Stomach smooth muscle (tissue), 2 donors: ENCODE measurements at regions not wholly inside any gene's neighbourhood (a gene's known extent, or its start where the extent isn't known, plus 50 kb on each side); places are given as distances from the start of the nearest gene placed in this dataset.

Experiments
- H3K27ac ChIP-seq: one replicate; pipeline ENCODE4 v1.7.0; 2013; ENCODE audit warnings: mild to moderate bottlenecking, low read length, inconsistent platforms
- H3K27me3 ChIP-seq, 2 donors: one replicate each; pipeline ENCODE4 v1.7.0; 2013; ENCODE audit warnings: low read length in 2 of 2; ENCODE audit not compliant: insufficient read depth in 2 of 2, control insufficient read depth in 1 of 2
- H3K36me3 ChIP-seq, 2 donors: one replicate each; pipeline ENCODE4 v1.7.0; 2013; ENCODE audit warnings: low read length in 2 of 2; ENCODE audit not compliant: control insufficient read depth in 2 of 2, insufficient read depth in 2 of 2
- H3K4me1 ChIP-seq: one replicate; pipeline ENCODE4 v1.7.0; 2013; ENCODE audit warnings: low read length; ENCODE audit not compliant: control insufficient read depth, insufficient read depth
- H3K4me3 ChIP-seq, 2 donors: one replicate each; pipeline ENCODE4 v1.7.0; 2013; ENCODE audit warnings: low read length in 2 of 2
- H3K9ac ChIP-seq, 2 donors: one replicate each; pipeline ENCODE4 v1.7.0; 2013; ENCODE audit warnings: low read length in 2 of 2, mild to moderate bottlenecking in 1 of 2
- H3K9me3 ChIP-seq, 2 donors: one replicate each; pipeline ENCODE4 v1.7.0; 2013; ENCODE audit warnings: low read length in 2 of 2; ENCODE audit not compliant: control insufficient read depth in 2 of 2
- donor health status: healthy.
- donor health status: Pancreatic carcinoma.

GRCh38 chr11:15901790-15902189 is 454.6 kb downstream of the SOX6 start:
- Histone ChIP-seq H3K4me1 (no peaks in the 10 kb centered on the region), H3K27ac (no peak overlapping the region), H3K36me3 (no peaks in the 10 kb centered on the region), H3K4me3 (no peak overlapping the region), H3K27me3 (no peaks in the 10 kb centered on the region), H3K9me3 (no peaks in the 10 kb centered on the region), H3K9ac (no peak overlapping the region)

- Histone ChIP-seq H3K27ac (no peak overlapping the region), H3K4me3 (no peak overlapping the region), H3K9ac (no peak overlapping the region), H3K27me3 (no peaks in the 10 kb centered on the region), H3K36me3 (no peaks in the 10 kb centered on the region), H3K4me1 (no peaks in the 10 kb centered on the region), H3K9me3 (no peaks in the 10 kb centered on the region)
Observed at GRCh38 chr11:15903246-15903645, 453.1 kb downstream of the SOX6 start.

- H3K4me1 ChIP-seq = no peaks in the 10 kb centered on the region
- H3K27ac ChIP-seq = no peak overlapping the region
- H3K4me3 ChIP-seq = no peak overlapping the region
- H3K9me3 ChIP-seq = no peaks in the 10 kb centered on the region
- no peaks in the 10 kb centered on the region for H3K36me3 ChIP-seq
- no peak overlapping the region for H3K9ac ChIP-seq
- H3K27me3 ChIP-seq = no peaks in the 10 kb centered on the region
Observed at GRCh38 chr11:15905366-15906104, 450.8 kb downstream of the SOX6 start.

- Histone ChIP-seq H3K27me3 (no peaks in the 10 kb centered on the region), H3K4me3 (no peak overlapping the region), H3K9me3 (no peaks in the 10 kb centered on the region), H3K27ac (no peak overlapping the region), H3K36me3 (no peaks in the 10 kb centered on the region), H3K4me1 (peaks cover 2% of the 10 kb centered on the region), H3K9ac (no peak overlapping the region)
Observed at GRCh38 chr11:15906481-15907035, 449.8 kb downstream of the SOX6 start.

GRCh38 chr11:15907806-15908205 is 448.5 kb downstream of the SOX6 start:
- Histone ChIP-seq H3K4me3 (no peak overlapping the region), H3K36me3 (no peaks in the 10 kb centered on the region)

GRCh38 chr11:15909937-15910598 is 446.3 kb downstream of the SOX6 start:
- Histone ChIP-seq H3K4me1 (peaks cover 12% of the 10 kb centered on the region), H3K27me3 (no peaks in the 10 kb centered on the region), H3K27ac (no peak overlapping the region), H3K36me3 (no peaks in the 10 kb centered on the region), H3K4me3 (no peak overlapping the region), H3K9me3 (no peaks in the 10 kb centered on the region), H3K9ac (no peak overlapping the region)

More at GRCh38 chr11:15907806-15908205, 448.5 kb downstream of the SOX6 start:
- no peaks in the 10 kb centered on the region for H3K9me3 ChIP-seq
- H3K9ac ChIP-seq = no peak overlapping the region
- peaks cover 10% of the 10 kb centered on the region for H3K4me1 ChIP-seq
- no peak overlapping the region for H3K27ac ChIP-seq
- no peaks in the 10 kb centered on the region for H3K27me3 ChIP-seq

GRCh38 chr11:15910761-15911160 is 445.6 kb downstream of the SOX6 start:
- H3K36me3 ChIP-seq = no peaks in the 10 kb centered on the region
- H3K27ac ChIP-seq = no peak overlapping the region
- H3K27me3 ChIP-seq = no peaks in the 10 kb centered on the region
- H3K4me3 ChIP-seq = no peak overlapping the region
- no peak overlapping the region for H3K9ac ChIP-seq
- H3K9me3 ChIP-seq = no peaks in the 10 kb centered on the region
- H3K4me1 ChIP-seq = peaks cover 12% of the 10 kb centered on the region

GRCh38 chr11:15911377-15912044 is 444.8 kb downstream of the SOX6 start:
- Histone ChIP-seq H3K9me3 (no peaks in the 10 kb centered on the region), H3K27ac (no peak overlapping the region), H3K36me3 (no peaks in the 10 kb centered on the region)

GRCh38 chr11:15912291-15912690 is 444.1 kb downstream of the SOX6 start:
- Histone ChIP-seq H3K4me3 (no peak overlapping the region), H3K9ac (no peak overlapping the region), H3K27me3 (no peaks in the 10 kb centered on the region), H3K27ac (no peak overlapping the region), H3K9me3 (no peaks in the 10 kb centered on the region), H3K36me3 (no peaks in the 10 kb centered on the region), H3K4me1 (peaks cover 12% of the 10 kb centered on the region)

More at GRCh38 chr11:15911377-15912044, 444.8 kb downstream of the SOX6 start:
- no peak overlapping the region for H3K4me3 ChIP-seq
- H3K4me1 ChIP-seq = peaks cover 12% of the 10 kb centered on the region
- H3K9ac ChIP-seq = no peak overlapping the region
- H3K27me3 ChIP-seq = no peaks in the 10 kb centered on the region

GRCh38 chr11:15912825-15913224 is 443.5 kb downstream of the SOX6 start:
- Histone ChIP-seq H3K9me3 (no peaks in the 10 kb centered on the region), H3K9ac (no peak overlapping the region), H3K4me1 (peaks cover 12% of the 10 kb centered on the region), H3K27ac (no peak overlapping the region), H3K27me3 (no peaks in the 10 kb centered on the region), H3K36me3 (no peaks in the 10 kb centered on the region), H3K4me3 (no peak overlapping the region)
